Nephron progenitor cell (in vitro differentiated cells): ENCODE measurements at regions not wholly inside any gene's neighbourhood (a gene's known extent, or its start where the extent isn't known, plus 50 kb on each side); places are given as distances from the start of the nearest gene placed in this dataset.
"Not testable (repeated sequence)": the region's sequence is repeated elsewhere in the genome, so short reads cannot be mapped to it uniquely, and the experiment has no call there.

Experiments used
- DNase-seq: peaks from one replicate; pipeline ENCODE4 v3.0.0; 2021
- H3K27ac Mint-ChIP-seq: 2 replicates; pipeline ENCODE4 v1.8.0; 2021; ENCODE audit warnings: mild to moderate bottlenecking, moderate library complexity, mixed read lengths
- H3K27me3 Mint-ChIP-seq: 2 replicates; pipeline ENCODE4 v1.8.0; 2021; ENCODE audit warnings: mild to moderate bottlenecking, low read depth, mixed read lengths; ENCODE audit not compliant: poor library complexity
- H3K36me3 Mint-ChIP-seq: 2 replicates; pipeline ENCODE4 v1.8.0; 2021; ENCODE audit warnings: low read depth, mixed read lengths
- H3K4me1 Mint-ChIP-seq: 2 replicates; pipeline ENCODE4 v1.8.0; 2021; ENCODE audit warnings: mixed read lengths
- H3K4me3 Mint-ChIP-seq: 2 replicates; pipeline ENCODE4 v1.8.0; 2021; ENCODE audit warnings: mild to moderate bottlenecking, moderate library complexity, mixed read lengths
- H3K9me3 Mint-ChIP-seq: 2 replicates; pipeline ENCODE4 v1.8.0; 2021; ENCODE audit warnings: mild to moderate bottlenecking, moderate library complexity, mixed read lengths
- CTCF ChIP-seq: fragments of 200-600 bp; sonication (generic); IDR thresholded peaks from 2 replicates; pipeline ENCODE4 v1.5.0; 2021; ENCODE audit warnings: antibody characterized with exemption

DNA sequence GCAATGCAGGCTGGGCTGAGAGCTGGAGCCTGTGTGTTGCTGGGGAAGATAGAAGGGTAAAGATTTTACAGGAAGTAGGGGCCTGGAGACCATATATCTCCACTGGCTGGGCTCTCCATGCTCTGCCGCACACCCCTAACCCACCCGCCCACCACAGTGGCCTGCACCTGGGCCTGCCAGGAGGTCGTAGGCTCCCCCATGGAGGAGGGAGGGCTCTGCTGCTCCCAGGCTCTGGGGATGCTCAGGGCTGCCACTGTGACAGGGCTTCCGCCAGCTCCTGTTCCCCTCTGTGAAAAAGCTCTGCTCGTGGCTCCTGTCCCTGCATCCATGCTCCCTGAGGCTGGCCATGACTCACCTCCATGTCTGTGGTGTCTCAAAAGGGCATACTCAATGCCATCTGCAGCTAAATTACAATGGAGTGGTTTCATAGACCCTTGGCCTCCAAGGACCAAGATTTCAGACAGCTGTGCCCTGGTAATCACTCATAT lies 106.0 kb downstream of the CXCL12 start:
- Mint-ChIP-seq H3K9me3 (peaks cover 21% of the 10 kb centered on the region), H3K27me3 (peaks cover 6% of the 10 kb centered on the region), H3K4me3 (no peak overlapping the region), H3K27ac (peak overlapping the region; percentile 70), H3K4me1 (peaks cover 26% of the 10 kb centered on the region), H3K36me3 (no peaks in the 10 kb centered on the region)
- peak; percentile 42 for DNase-seq
- no peak for TF ChIP-seq CTCF

GRCh38 chr10:44268435-44268948 lies 116.4 kb downstream of the CXCL12 start:
- not testable (repeated sequence) for H3K36me3 Mint-ChIP-seq, H3K4me3 Mint-ChIP-seq, H3K4me1 Mint-ChIP-seq, H3K27ac Mint-ChIP-seq, DNase-seq, H3K27me3 Mint-ChIP-seq
- peaks cover 48% of the 10 kb centered on the region for H3K9me3 Mint-ChIP-seq

DNA sequence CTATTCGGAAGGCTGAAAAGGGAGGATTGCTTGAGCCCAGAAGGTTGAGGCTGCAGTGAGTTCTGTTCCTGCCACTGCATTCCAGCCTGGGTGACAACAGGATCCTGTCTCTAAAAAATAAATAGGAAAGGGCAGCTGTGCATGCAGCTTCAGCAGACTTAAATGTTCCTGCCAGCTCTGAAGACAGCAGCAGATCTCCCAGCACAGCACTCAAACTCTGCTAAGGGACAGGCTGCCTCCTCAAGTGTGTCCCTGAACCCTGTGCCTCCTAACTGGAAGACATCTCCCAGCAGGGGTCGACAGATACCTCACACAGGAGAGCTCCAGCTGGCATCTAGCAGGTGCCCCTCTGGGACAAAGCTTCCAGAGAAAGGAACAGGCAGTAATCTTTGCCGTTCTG lies 117.9 kb downstream of the CXCL12 start:
- Mint-ChIP-seq H3K36me3 (peaks cover 10% of the 10 kb centered on the region), H3K4me1 (peaks cover 15% of the 10 kb centered on the region), H3K4me3 (no peak overlapping the region), H3K27ac (no peak overlapping the region), H3K9me3 (peaks cover 48% of the 10 kb centered on the region), H3K27me3 (peaks cover 7% of the 10 kb centered on the region)
- no peak for TF ChIP-seq CTCF
- DNase-seq: no peak

DNA sequence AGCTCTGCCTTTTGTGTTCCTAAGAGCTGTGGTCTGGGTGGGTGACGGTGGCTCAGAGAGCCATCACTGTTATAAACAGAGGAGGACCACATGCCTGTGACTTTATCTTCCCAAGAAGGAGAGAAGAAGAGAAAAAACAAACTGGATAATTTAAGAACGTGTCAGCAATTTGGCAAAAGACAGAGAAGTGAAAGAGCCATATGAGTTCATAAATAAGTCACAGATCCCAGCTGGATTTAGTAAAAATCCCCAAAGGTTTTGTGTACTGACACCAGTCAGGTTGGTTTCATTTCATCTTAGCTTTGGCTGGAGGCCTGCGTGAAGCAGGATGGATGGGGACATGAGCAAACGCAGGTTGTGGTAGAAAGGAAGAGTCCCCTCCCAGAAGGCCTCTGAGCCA lies 120.7 kb downstream of the CXCL12 start:
- H3K36me3 Mint-ChIP-seq: peaks cover 10% of the 10 kb centered on the region
- H3K4me1 Mint-ChIP-seq: peaks cover 39% of the 10 kb centered on the region
- peaks cover 7% of the 10 kb centered on the region for H3K27me3 Mint-ChIP-seq
- no peak overlapping the region for H3K4me3 Mint-ChIP-seq
- DNase-seq: no peak
- H3K27ac Mint-ChIP-seq: no peak overlapping the region
- no peak for TF ChIP-seq CTCF
- peaks cover 32% of the 10 kb centered on the region for H3K9me3 Mint-ChIP-seq

GRCh38 chr10:44263771-44264170 lies 121.1 kb downstream of the CXCL12 start:
- H3K27me3 Mint-ChIP-seq: peaks cover 7% of the 10 kb centered on the region
- no peak overlapping the region for H3K27ac Mint-ChIP-seq
- H3K36me3 Mint-ChIP-seq: peaks cover 10% of the 10 kb centered on the region
- DNase-seq: no peak
- H3K9me3 Mint-ChIP-seq: peaks cover 31% of the 10 kb centered on the region
- H3K4me3 Mint-ChIP-seq: no peak overlapping the region
- TF ChIP-seq CTCF: no peak
- H3K4me1 Mint-ChIP-seq: peaks cover 44% of the 10 kb centered on the region

DNA sequence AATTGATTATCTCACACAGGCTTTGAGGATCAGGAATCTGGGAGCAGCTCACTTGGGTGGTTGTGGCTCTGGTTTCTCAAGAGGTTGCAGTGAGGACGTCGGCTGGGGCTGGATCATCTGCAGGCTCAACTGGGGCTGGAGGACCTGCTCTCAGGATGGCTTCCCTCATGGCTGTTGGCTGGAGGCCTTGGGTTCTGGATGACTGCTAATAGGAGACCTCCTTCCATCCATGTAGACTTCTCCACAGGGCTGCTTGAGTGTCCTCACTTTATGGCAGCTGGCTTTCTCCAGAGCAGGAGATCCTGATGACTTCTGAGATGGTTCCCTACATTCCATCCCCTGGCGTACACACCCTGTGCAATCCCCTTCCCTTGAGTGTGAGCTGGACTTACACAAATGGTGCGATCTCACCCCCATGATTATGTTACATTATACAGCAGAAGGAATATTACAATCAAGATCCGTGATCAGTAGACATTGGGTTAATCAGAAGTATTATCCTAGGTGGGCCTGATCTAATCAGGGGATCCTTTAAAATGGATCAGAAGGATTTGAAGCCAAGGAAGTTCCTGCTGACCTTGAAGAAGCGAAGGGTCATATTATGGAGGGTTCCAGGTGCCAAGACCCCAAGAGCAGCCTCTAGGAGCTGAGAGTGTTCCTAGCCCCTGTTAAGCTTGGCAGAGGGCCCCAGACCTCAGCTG lies 122.2 kb downstream of the CXCL12 start:
- TF ChIP-seq CTCF: no peak
- Mint-ChIP-seq H3K4me3 (no peak overlapping the region), H3K9me3 (peaks cover 20% of the 10 kb centered on the region), H3K27ac (peak overlapping the region; percentile 39), H3K36me3 (peaks cover 5% of the 10 kb centered on the region), H3K4me1 (peaks cover 44% of the 10 kb centered on the region), H3K27me3 (peaks cover 5% of the 10 kb centered on the region)
- DNase-seq: no peak
